ENCODE measurements at regions not wholly inside any gene's neighbourhood (a gene's known extent, or its start where the extent isn't known, plus 50 kb on each side); places are given as distances from the start of the nearest gene placed in this dataset.
"Not testable (repeated sequence)": the region's sequence is repeated elsewhere in the genome, so short reads cannot be mapped to it uniquely, and the experiment has no call there.

DNA sequence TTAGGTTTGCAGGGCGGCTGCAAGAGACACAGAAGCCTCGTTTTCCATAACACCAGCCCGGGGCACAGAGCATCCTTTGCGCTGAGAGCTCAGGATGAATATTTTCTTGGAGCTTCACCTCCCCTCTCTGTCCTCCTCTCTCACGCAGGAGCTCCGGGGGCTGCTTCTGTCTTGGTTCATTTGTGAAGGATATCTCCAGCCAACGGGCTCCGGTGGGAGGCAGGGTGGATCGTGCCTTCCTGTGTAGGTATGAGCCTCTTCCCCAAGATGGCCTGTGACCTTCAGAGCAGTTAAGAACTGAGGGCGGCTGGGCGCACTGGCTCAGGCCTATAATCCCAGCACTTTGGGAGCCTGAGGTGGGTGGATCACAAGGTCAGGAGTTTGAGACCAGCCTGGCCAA, 319.0 kb upstream of the C1orf174 start:
- TF ChIP-seq EZH2 (IDR thresholded peaks at IDR 0.05), result no peak
- TF ChIP-seq FOXP2 (optimal IDR thresholded peaks at IDR 0.05; ENCODE audit: control extremely low read depth, extremely low read length, insufficient read depth), result no peak
- no peak for TF ChIP-seq POLR2AphosphoS5 (IDR thresholded peaks at IDR 0.05; ENCODE audit: borderline replicate concordance, low read depth, low read length)
- no peak for DNase-seq (ENCODE audit: low read depth, low spot score)
- H3K9me3 ChIP-seq (ENCODE audit: low read depth, low read length), result no peaks in the 10 kb centered on the region

GRCh38 chr1:4219826-4220225, 319.8 kb upstream of the C1orf174 start:
- H3K4me3 ChIP-seq, result no peak overlapping the region
- no peak overlapping the region for H3K9ac ChIP-seq (ENCODE audit: insufficient read length)
- H3K36me3 ChIP-seq (ENCODE audit: insufficient read depth, low read length), result no peaks in the 10 kb centered on the region
- no peak for DNase-seq (ENCODE audit: low read depth, low spot score)
- H3K27ac ChIP-seq, result no peak overlapping the region
- H3K9me3 ChIP-seq (ENCODE audit: low read depth, low read length), result no peaks in the 10 kb centered on the region
- TF ChIP-seq FOXP2 (optimal IDR thresholded peaks at IDR 0.05; ENCODE audit: control extremely low read depth, extremely low read length, insufficient read depth) (no peak), EZH2 (IDR thresholded peaks at IDR 0.05) (no peak), POLR2AphosphoS5 (IDR thresholded peaks at IDR 0.05; ENCODE audit: borderline replicate concordance, low read depth, low read length) (no peak)

More for the DNA sequence above, 319.0 kb upstream of the C1orf174 start:
- no peaks in the 10 kb centered on the region for H3K36me3 ChIP-seq (ENCODE audit: insufficient read depth, low read length)
- no peak overlapping the region for H3K27ac ChIP-seq
- no peak overlapping the region for H3K4me3 ChIP-seq
- H3K9ac ChIP-seq (ENCODE audit: insufficient read length), result no peak overlapping the region

- H3K27ac ChIP-seq, result no peak overlapping the region
- H3K9ac ChIP-seq (ENCODE audit: insufficient read length), result no peak overlapping the region
- no peaks in the 10 kb centered on the region for H3K9me3 ChIP-seq (ENCODE audit: low read depth, low read length)
- no peaks in the 10 kb centered on the region for H3K36me3 ChIP-seq (ENCODE audit: insufficient read depth, low read length)
- H3K4me3 ChIP-seq, result no peak overlapping the region
- DNase-seq (ENCODE audit: low read depth, low spot score), result no peak
- TF ChIP-seq EZH2 (IDR thresholded peaks at IDR 0.05) (no peak), FOXP2 (optimal IDR thresholded peaks at IDR 0.05; ENCODE audit: control extremely low read depth, extremely low read length, insufficient read depth) (no peak), POLR2AphosphoS5 (IDR thresholded peaks at IDR 0.05; ENCODE audit: borderline replicate concordance, low read depth, low read length) (no peak)
Measured at GRCh38 chr1:4220362-4220761, 320.3 kb upstream of the C1orf174 start.

DNA sequence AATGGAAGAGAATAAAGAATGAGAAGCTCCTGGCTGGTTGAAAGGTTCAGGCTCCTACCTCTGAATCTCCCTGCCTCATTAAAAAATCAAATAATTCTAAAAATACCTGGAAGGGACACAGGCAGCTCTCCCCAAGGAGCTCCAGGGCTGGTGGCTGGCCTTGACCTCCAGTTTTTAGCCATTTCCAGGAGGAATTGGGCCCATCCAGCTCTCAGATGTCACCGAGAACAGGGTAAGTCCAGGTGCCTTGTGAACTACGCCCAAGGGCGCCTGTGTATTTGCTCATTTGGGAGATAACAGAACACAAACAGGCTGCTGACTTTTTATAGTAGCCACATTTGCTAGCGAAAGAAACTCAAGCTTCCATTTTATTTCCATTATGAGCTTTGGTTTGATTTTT, 321.0 kb upstream of the C1orf174 start:
- Histone ChIP-seq H3K36me3 (ENCODE audit: insufficient read depth, low read length) (no peaks in the 10 kb centered on the region), H3K4me3 (no peak overlapping the region), H3K27ac (no peak overlapping the region), H3K9ac (ENCODE audit: insufficient read length) (no peak overlapping the region), H3K9me3 (ENCODE audit: low read depth, low read length) (no peaks in the 10 kb centered on the region)
- no peak for TF ChIP-seq EZH2 (IDR thresholded peaks at IDR 0.05)
- TF ChIP-seq FOXP2 (optimal IDR thresholded peaks at IDR 0.05; ENCODE audit: control extremely low read depth, extremely low read length, insufficient read depth), result no peak
- no peak for TF ChIP-seq POLR2AphosphoS5 (IDR thresholded peaks at IDR 0.05; ENCODE audit: borderline replicate concordance, low read depth, low read length)
- DNase-seq (ENCODE audit: low read depth, low spot score), result no peak

DNA sequence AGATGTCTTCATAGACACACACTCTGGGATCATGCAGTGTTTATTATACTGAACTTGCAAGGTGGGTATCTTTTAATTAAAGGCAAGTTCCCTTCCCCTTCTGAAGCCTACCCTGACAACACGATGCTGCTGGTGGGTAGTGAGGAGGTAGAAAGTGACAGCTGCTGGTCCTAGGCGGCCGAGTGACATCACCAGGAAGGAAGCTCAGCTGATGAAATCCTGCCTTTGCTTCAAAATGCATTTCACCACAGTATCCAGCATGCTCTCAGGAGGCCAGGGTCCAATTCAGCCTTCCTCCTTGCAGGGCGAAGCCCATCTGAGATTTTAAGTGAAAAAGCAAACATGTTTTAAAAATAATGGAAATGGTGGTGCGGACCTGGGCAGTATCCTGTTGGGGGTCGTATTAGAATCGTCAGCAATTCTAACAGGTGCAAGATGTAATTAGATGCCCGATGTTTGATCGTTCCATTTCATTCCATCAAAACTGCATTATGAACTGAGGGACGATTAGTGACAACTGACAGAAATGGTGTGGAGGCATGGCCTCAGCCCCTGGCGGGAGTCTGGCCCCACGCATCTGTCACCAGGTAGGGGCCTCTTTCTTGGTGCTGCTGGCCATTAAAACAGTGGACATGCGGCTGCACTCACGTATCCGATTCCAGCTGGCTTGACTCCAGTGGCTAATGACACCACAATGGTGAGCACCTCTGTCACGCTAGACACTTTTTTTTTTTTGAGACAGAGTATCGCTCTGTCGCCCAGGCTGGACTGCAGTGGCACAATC, 324.8 kb upstream of the C1orf174 start:
- H3K9me3 ChIP-seq (ENCODE audit: low read depth, low read length), result no peaks in the 10 kb centered on the region
- no peaks in the 10 kb centered on the region for H3K36me3 ChIP-seq (ENCODE audit: insufficient read depth, low read length)
- no peak overlapping the region for H3K9ac ChIP-seq (ENCODE audit: insufficient read length)
- DNase-seq (ENCODE audit: low read depth, low spot score), result no peak
- no peak overlapping the region for H3K4me3 ChIP-seq
- H3K27ac ChIP-seq, result no peak overlapping the region
- no peak for TF ChIP-seq POLR2AphosphoS5 (IDR thresholded peaks at IDR 0.05; ENCODE audit: borderline replicate concordance, low read depth, low read length)

DNA sequence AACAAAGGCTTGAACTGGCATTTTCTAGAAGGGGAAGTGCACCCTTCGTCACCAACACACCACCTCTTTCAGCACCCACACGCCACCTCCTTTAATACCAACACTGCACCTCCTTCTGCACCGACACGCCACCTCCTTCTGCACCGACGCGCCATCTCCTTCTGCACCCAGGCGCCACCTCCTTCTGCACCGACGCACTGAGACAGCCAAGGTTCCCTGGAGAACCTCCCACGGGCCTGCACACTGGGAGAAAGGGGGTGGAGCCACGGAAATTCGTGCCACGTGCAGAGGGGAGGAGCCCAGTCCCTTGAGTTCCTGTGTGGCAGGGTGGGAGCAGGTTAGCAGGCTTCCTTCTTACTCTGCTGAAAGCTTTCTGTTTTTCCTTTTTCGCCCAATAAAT, 327.9 kb upstream of the C1orf174 start:
- no peak overlapping the region for H3K9ac ChIP-seq (ENCODE audit: insufficient read length)
- no peak for TF ChIP-seq POLR2AphosphoS5 (IDR thresholded peaks at IDR 0.05; ENCODE audit: borderline replicate concordance, low read depth, low read length)
- TF ChIP-seq EZH2 (IDR thresholded peaks at IDR 0.05), result no peak
- TF ChIP-seq FOXP2 (optimal IDR thresholded peaks at IDR 0.05; ENCODE audit: control extremely low read depth, extremely low read length, insufficient read depth), result no peak
- no peaks in the 10 kb centered on the region for H3K9me3 ChIP-seq (ENCODE audit: low read depth, low read length)
- no peak for DNase-seq (ENCODE audit: low read depth, low spot score)
- H3K36me3 ChIP-seq (ENCODE audit: insufficient read depth, low read length), result no peaks in the 10 kb centered on the region
- H3K4me3 ChIP-seq, result no peak overlapping the region
- no peak overlapping the region for H3K27ac ChIP-seq

DNA sequence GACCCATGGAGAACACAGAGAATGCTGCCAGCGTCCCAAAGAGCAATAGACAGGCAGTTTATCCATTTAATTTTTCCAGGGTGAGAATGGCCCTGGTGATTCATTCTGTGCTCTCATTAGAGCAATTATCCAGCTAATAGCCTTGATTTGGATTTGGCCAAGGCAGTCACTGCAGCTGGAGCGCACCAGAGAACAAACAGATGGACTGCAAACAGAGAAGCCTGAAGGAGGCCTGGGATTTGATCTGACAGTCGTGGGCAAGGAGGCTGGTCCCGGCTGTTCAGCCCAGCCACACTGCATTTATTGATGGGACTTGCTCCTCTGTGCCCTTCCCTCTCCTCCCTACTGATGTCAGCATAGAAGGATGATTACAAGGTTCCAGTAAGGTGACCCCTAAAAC, 353.9 kb upstream of the C1orf174 start:
- Histone ChIP-seq H3K36me3 (ENCODE audit: insufficient read depth, low read length) (no peaks in the 10 kb centered on the region), H3K9ac (ENCODE audit: insufficient read length) (no peak overlapping the region), H3K4me3 (no peak overlapping the region), H3K27ac (no peak overlapping the region), H3K9me3 (ENCODE audit: low read depth, low read length) (no peaks in the 10 kb centered on the region)
- DNase-seq (ENCODE audit: low read depth, low spot score), result no peak
- TF ChIP-seq FOXP2 (optimal IDR thresholded peaks at IDR 0.05; ENCODE audit: control extremely low read depth, extremely low read length, insufficient read depth), result no peak
- no peak for TF ChIP-seq EZH2 (IDR thresholded peaks at IDR 0.05)
- no peak for TF ChIP-seq POLR2AphosphoS5 (IDR thresholded peaks at IDR 0.05; ENCODE audit: borderline replicate concordance, low read depth, low read length)

GRCh38 chr1:4256351-4256750, 356.3 kb upstream of the C1orf174 start:
- H3K36me3 ChIP-seq (ENCODE audit: insufficient read depth, low read length), result no peaks in the 10 kb centered on the region
- no peaks in the 10 kb centered on the region for H3K9me3 ChIP-seq (ENCODE audit: low read depth, low read length)
- no peak for DNase-seq (ENCODE audit: low read depth, low spot score)
- no peak for TF ChIP-seq POLR2AphosphoS5 (IDR thresholded peaks at IDR 0.05; ENCODE audit: borderline replicate concordance, low read depth, low read length)
- no peak for TF ChIP-seq EZH2 (IDR thresholded peaks at IDR 0.05)
- TF ChIP-seq FOXP2 (optimal IDR thresholded peaks at IDR 0.05; ENCODE audit: control extremely low read depth, extremely low read length, insufficient read depth), result no peak
- H3K27ac ChIP-seq, result no peak overlapping the region
- no peak overlapping the region for H3K9ac ChIP-seq (ENCODE audit: insufficient read length)
- H3K4me3 ChIP-seq, result no peak overlapping the region

- not testable (repeated sequence) for DNase-seq (ENCODE audit: low read depth, low spot score); H3K9ac ChIP-seq (ENCODE audit: insufficient read length); H3K36me3 ChIP-seq (ENCODE audit: insufficient read depth, low read length); H3K4me3 ChIP-seq; H3K9me3 ChIP-seq (ENCODE audit: low read depth, low read length); H3K27ac ChIP-seq
Measured at GRCh38 chr1:4258146-4258777, 358.2 kb upstream of the C1orf174 start.
